ENCODE measurements at regions not wholly inside any gene's neighbourhood (a gene's known extent, or its start where the extent isn't known, plus 50 kb on each side); places are given as distances from the start of the nearest gene placed in this dataset.

GRCh38 chr1:192958350-192958749 is 100.8 kb downstream of the UCHL5 start:
- TF ChIP-seq CTCF (IDR thresholded peaks at IDR 0.05): no peak
- no peak for TF ChIP-seq POLR2A (IDR thresholded peaks at IDR 0.05)

Measured in thyroid gland (tissue), 4 donors.